Neural crest cell (in vitro differentiated cells): ENCODE measurements at regions not wholly inside any gene's neighbourhood (a gene's known extent, or its start where the extent isn't known, plus 50 kb on each side); places are given as distances from the start of the nearest gene placed in this dataset.

Experiments
- DNase-seq: peaks from one replicate; pipeline ENCODE4 v3.0.0; 2021; ENCODE audit warnings: low read depth, mixed read lengths, low spot score
- H3K27ac Mint-ChIP-seq: one replicate; pipeline ENCODE4 v1.8.0; 2021; ENCODE audit warnings: mild to moderate bottlenecking, mixed read lengths; ENCODE audit not compliant: unreplicated experiment
- H3K27me3 Mint-ChIP-seq: 2 replicates; pipeline ENCODE4 v1.8.0; 2021; ENCODE audit warnings: low read depth, mild to moderate bottlenecking, mixed read lengths
- H3K36me3 Mint-ChIP-seq: 2 replicates; pipeline ENCODE4 v1.8.0; 2021; ENCODE audit warnings: low read depth, mild to moderate bottlenecking, mixed read lengths
- H3K4me1 Mint-ChIP-seq: 2 replicates; pipeline ENCODE4 v1.8.0; 2021; ENCODE audit warnings: mixed read lengths
- H3K4me3 Mint-ChIP-seq: one replicate; pipeline ENCODE4 v1.8.0; 2021; ENCODE audit warnings: mild to moderate bottlenecking, mixed read lengths
- H3K9me3 Mint-ChIP-seq: 2 replicates; pipeline ENCODE4 v1.8.0; 2021; ENCODE audit warnings: mixed read lengths
- CTCF ChIP-seq: fragments of 200-600 bp; sonication (generic); conservative IDR thresholded peaks from 2 replicates; pipeline ENCODE4 v1.5.0; 2021; ENCODE audit warnings: antibody characterized with exemption, mild to moderate bottlenecking

DNA sequence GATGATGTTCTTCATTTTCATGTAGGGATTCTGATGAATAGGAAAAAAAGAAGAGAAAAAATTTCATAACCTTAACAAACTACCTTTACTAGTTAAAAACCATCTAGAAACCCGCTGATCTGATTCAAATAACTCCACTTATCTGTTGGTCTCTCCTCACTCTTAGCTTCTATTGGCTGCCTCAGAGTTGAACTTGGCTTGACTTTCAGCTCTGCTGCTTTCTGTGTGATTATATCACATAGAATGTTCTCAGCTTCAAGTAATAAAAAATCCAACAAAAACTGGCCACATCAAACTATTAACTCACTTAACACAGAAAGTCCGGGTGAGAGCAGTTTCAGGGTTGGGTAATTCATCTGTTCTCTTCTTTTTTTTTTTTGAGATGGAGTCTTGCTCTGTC lies 126.8 kb upstream of the RASGRP1 start:
- no peak for DNase-seq
- Mint-ChIP-seq H3K27ac (no peak overlapping the region), H3K27me3 (no peaks in the 10 kb centered on the region), H3K36me3 (no peaks in the 10 kb centered on the region), H3K4me1 (peaks cover 4% of the 10 kb centered on the region), H3K4me3 (no peak overlapping the region), H3K9me3 (no peaks in the 10 kb centered on the region)
- TF ChIP-seq CTCF, result no peak

- Mint-ChIP-seq H3K27ac (no peak overlapping the region), H3K9me3 (no peaks in the 10 kb centered on the region), H3K4me1 (peaks cover 4% of the 10 kb centered on the region), H3K36me3 (no peaks in the 10 kb centered on the region), H3K4me3 (no peak overlapping the region), H3K27me3 (no peaks in the 10 kb centered on the region)
- no peak for TF ChIP-seq CTCF
- DNase-seq, result no peak
These were observed 127.6 kb upstream of the RASGRP1 start for GRCh38 chr15:38691965-38692788.

DNA sequence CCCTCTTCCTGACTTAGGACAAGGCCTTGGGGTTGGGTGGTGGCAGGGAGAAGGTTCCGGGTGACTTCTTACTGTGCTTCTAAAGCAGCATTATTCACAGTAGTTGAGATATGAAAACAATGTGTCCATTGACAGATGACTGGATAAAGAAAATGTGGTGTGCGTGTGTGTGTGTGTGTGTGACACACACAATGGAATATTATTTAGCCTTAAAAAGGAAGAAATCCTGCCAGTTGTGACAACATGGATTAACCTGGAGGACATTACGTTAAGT lies 128.1 kb upstream of the RASGRP1 start:
- peaks cover 4% of the 10 kb centered on the region for H3K4me1 Mint-ChIP-seq
- no peak for DNase-seq
- H3K4me3 Mint-ChIP-seq, result no peak overlapping the region
- H3K36me3 Mint-ChIP-seq, result no peaks in the 10 kb centered on the region
- H3K9me3 Mint-ChIP-seq, result no peaks in the 10 kb centered on the region
- H3K27ac Mint-ChIP-seq, result no peak overlapping the region
- H3K27me3 Mint-ChIP-seq, result no peaks in the 10 kb centered on the region
- no peak for TF ChIP-seq CTCF

GRCh38 chr15:38695249-38696108 lies 130.9 kb upstream of the RASGRP1 start:
- TF ChIP-seq CTCF, result no peak
- Mint-ChIP-seq H3K4me3 (no peak overlapping the region), H3K27me3 (peaks cover 4% of the 10 kb centered on the region), H3K36me3 (no peaks in the 10 kb centered on the region), H3K4me1 (peaks cover 4% of the 10 kb centered on the region), H3K27ac (no peak overlapping the region), H3K9me3 (no peaks in the 10 kb centered on the region)
- DNase-seq, result no peak

- DNase-seq, result no peak
These were observed 131.6 kb upstream of the RASGRP1 start for GRCh38 chr15:38696109-38696727.

More at GRCh38 chr15:38696109-38696727, 131.6 kb upstream of the RASGRP1 start:
- peaks cover 4% of the 10 kb centered on the region for H3K27me3 Mint-ChIP-seq
- H3K36me3 Mint-ChIP-seq, result no peaks in the 10 kb centered on the region
- no peaks in the 10 kb centered on the region for H3K9me3 Mint-ChIP-seq
- no peak overlapping the region for H3K27ac Mint-ChIP-seq
- no peak for TF ChIP-seq CTCF
- H3K4me3 Mint-ChIP-seq, result no peak overlapping the region
- H3K4me1 Mint-ChIP-seq, result no peaks in the 10 kb centered on the region
